IMR-90 (cell line): ENCODE measurements at regions not wholly inside any gene's neighbourhood (a gene's known extent, or its start where the extent isn't known, plus 50 kb on each side); places are given as distances from the start of the nearest gene placed in this dataset.

ENCODE experiments used
- ATAC-seq: fragments of 200-7000 bp; cut with Tn5 transposase; 2 replicates; pipeline ENCODE4 v1.9.1; 2020; ENCODE audit warnings: low read depth, mild to moderate bottlenecking, moderate library complexity
- BruUV-seq: library from RNA; stranded (reverse); fragments of 400-500 nt; replicated peaks from 2 replicates; lab custom pipeline; 2021; lab: Mats Ljungman, UMichigan
- CTCF ChIA-PET: fragments of 300-600 bp; formaldehyde crosslinking; extraction: SDS; loops from one replicate; lab custom pipeline; 2021; ENCODE audit warnings: antibody characterized with exemption; lab: Yijun Ruan, JAX
- POLR2A ChIA-PET: fragments of 300-600 bp; sonication (Branson Sonifier 250); formaldehyde crosslinking; loops from one replicate; lab custom pipeline; 2022; ENCODE audit warnings: antibody characterized with exemption; ENCODE audit not compliant: unreplicated experiment; lab: Charles Lee
- DNase-seq: peaks from one replicate; pipeline ENCODE4 v3.0.0; 2013
- H2AFZ ChIP-seq: replicated peaks from 2 replicates; pipeline ENCODE3; 2013; ENCODE audit warnings: low read length, mild to moderate bottlenecking; ENCODE audit not compliant: poor library complexity
- H2AK5ac ChIP-seq: 2 replicates; pipeline ENCODE4 v1.6.1; 2013; ENCODE audit warnings: low read depth, low read length, inconsistent platforms
- H2AK9ac ChIP-seq: replicated peaks from 2 replicates; pipeline ENCODE3; 2013; ENCODE audit warnings: mild to moderate bottlenecking, low read depth, low read length, moderate library complexity; ENCODE audit not compliant: poor library complexity
- H2BK120ac ChIP-seq: 2 replicates; pipeline ENCODE4 v1.6.1; 2013; ENCODE audit warnings: low read depth, low read length, inconsistent platforms
- H2BK15ac ChIP-seq: 3 replicates; pipeline ENCODE4 v1.6.1; 2013; ENCODE audit warnings: low read depth, low read length, inconsistent platforms
- H2BK20ac ChIP-seq: 2 replicates; pipeline ENCODE4 v1.6.1; 2013; ENCODE audit warnings: low read depth, mild to moderate bottlenecking, inconsistent platforms, low read length, moderate library complexity
- H2BK5ac ChIP-seq: 2 replicates; pipeline ENCODE4 v1.6.1; 2013; ENCODE audit warnings: mild to moderate bottlenecking, low read depth, low read length, inconsistent platforms; ENCODE audit not compliant: poor library complexity, severe bottlenecking
- H3K14ac ChIP-seq: replicated peaks from 2 replicates; pipeline ENCODE4 v1.6.1; 2013; ENCODE audit warnings: low read depth, low read length, inconsistent platforms
- H3K18ac ChIP-seq: 2 replicates; pipeline ENCODE4 v1.6.1; 2013; ENCODE audit warnings: low read depth, low read length, control low read depth
- H3K23ac ChIP-seq: 2 replicates; pipeline ENCODE4 v1.6.1; 2013; ENCODE audit warnings: low read depth, low read length, inconsistent platforms
- H3K27ac ChIP-seq: 2 replicates; pipeline ENCODE4 v1.5.1; 2013; ENCODE audit warnings: mild to moderate bottlenecking, control low read depth, low read length; ENCODE audit not compliant: insufficient read depth
- H3K27me3 ChIP-seq: 2 replicates; pipeline ENCODE4 v1.6.1; 2013; ENCODE audit warnings: low read length; ENCODE audit not compliant: control insufficient read depth, insufficient read depth
- H3K36me3 ChIP-seq: 2 replicates; pipeline ENCODE4 v1.6.1; 2013; ENCODE audit warnings: low read length, mixed read lengths; ENCODE audit not compliant: control insufficient read depth, insufficient read depth
- H3K4ac ChIP-seq: 2 replicates; pipeline ENCODE4 v1.6.1; 2013; ENCODE audit warnings: low read depth, low read length, inconsistent platforms
- H3K4me1 ChIP-seq: 2 replicates; pipeline ENCODE4 v1.6.1; 2013; ENCODE audit warnings: low read length, mixed read lengths; ENCODE audit not compliant: control insufficient read depth, insufficient read depth
- H3K4me2 ChIP-seq: 2 replicates; pipeline ENCODE4 v1.6.1; 2013; ENCODE audit warnings: low read depth, mild to moderate bottlenecking, control low read depth, low read length, moderate library complexity
- H3K4me3 ChIP-seq: 2 replicates; pipeline ENCODE4 v1.5.1; 2013; ENCODE audit warnings: low read depth, mild to moderate bottlenecking, control low read depth, low read length, moderate library complexity; ENCODE audit not compliant: insufficient read depth
- H3K56ac ChIP-seq: 2 replicates; pipeline ENCODE4 v1.6.1; 2013; ENCODE audit warnings: low read length, inconsistent platforms; ENCODE audit not compliant: insufficient read depth; ENCODE audit errors: extremely low read depth
- H3K79me1 ChIP-seq, 2 experiments: 2 replicates each; pipeline ENCODE4 v1.6.1; 2013; ENCODE audit warnings: low read length in 2 of 2, inconsistent platforms in 1 of 2, low read depth in 1 of 2
- H3K9ac ChIP-seq: 2 replicates; pipeline ENCODE4 v1.6.1; 2013; ENCODE audit warnings: low read depth, low read length, control low read depth
- H3K9me1 ChIP-seq: 2 replicates; pipeline ENCODE4 v1.6.1; 2013; ENCODE audit warnings: low read length, inconsistent platforms; ENCODE audit not compliant: insufficient read depth
- H3K9me3 ChIP-seq: 2 replicates; pipeline ENCODE4 v1.6.1; 2013; ENCODE audit warnings: low read length; ENCODE audit not compliant: control insufficient read depth, insufficient read depth
- H4K20me1 ChIP-seq: 2 replicates; pipeline ENCODE4 v1.6.1; 2013; ENCODE audit warnings: low read length, inconsistent platforms; ENCODE audit not compliant: insufficient read depth
- H4K5ac ChIP-seq: 2 replicates; pipeline ENCODE4 v1.6.1; 2013; ENCODE audit warnings: mild to moderate bottlenecking, low read depth, low read length, control low read depth
- H4K8ac ChIP-seq, 2 experiments: 2 replicates each; pipeline ENCODE4 v1.6.1; 2013; ENCODE audit warnings: low read depth in 2 of 2, low read length in 2 of 2, control low read depth in 1 of 2, inconsistent platforms in 1 of 2
- H4K91ac ChIP-seq: 2 replicates; pipeline ENCODE4 v1.6.1; 2013; ENCODE audit warnings: low read depth, low read length, inconsistent platforms; ENCODE audit not compliant: insufficient read depth
- BHLHE40 ChIP-seq: fragments of 150-350 bp; IDR thresholded peaks from 2 replicates; pipeline ENCODE4 v1.6.1; 2016; ENCODE audit warnings: mild to moderate bottlenecking, low read depth, low read length
- CEBPB ChIP-seq: IDR thresholded peaks from 2 replicates; pipeline ENCODE4 v1.6.1; 2012; ENCODE audit warnings: low read depth, low read length, improper control_type of control experiment
- CHD1 ChIP-seq: IDR thresholded peaks from 2 replicates; pipeline ENCODE4 v1.6.1; 2012; ENCODE audit warnings: low read depth, low read length, improper control_type of control experiment
- ELK1 ChIP-seq: fragments of 150-350 bp; IDR thresholded peaks from 2 replicates; pipeline ENCODE4 v1.6.1; 2016; ENCODE audit warnings: low read depth, mild to moderate bottlenecking, low read length, moderate library complexity, borderline replicate concordance
- FOS ChIP-seq: fragments of 150-350 bp; IDR thresholded peaks from 2 replicates; pipeline ENCODE4 v1.6.1; 2016; ENCODE audit warnings: low read depth, low read length
- MAFK ChIP-seq: IDR thresholded peaks from 2 replicates; pipeline ENCODE4 v1.6.1; 2012; ENCODE audit warnings: low read depth, low read length, improper control_type of control experiment
- MAZ ChIP-seq: IDR thresholded peaks from 2 replicates; pipeline ENCODE4 v1.6.1; 2012; ENCODE audit warnings: low read depth, mild to moderate bottlenecking, low read length, improper control_type of control experiment, moderate library complexity, borderline replicate concordance
- MXI1 ChIP-seq: IDR thresholded peaks from 2 replicates; pipeline ENCODE4 v1.6.1; 2012; ENCODE audit warnings: low read depth, mild to moderate bottlenecking, low read length, moderate library complexity, borderline replicate concordance
- NFE2L2 ChIP-seq: fragments of 150-350 bp; IDR thresholded peaks from 2 replicates; pipeline ENCODE4 v1.6.1; 2016; ENCODE audit warnings: low read depth, mild to moderate bottlenecking, low read length
- POLR2A ChIP-seq: IDR thresholded peaks from 2 replicates; pipeline ENCODE4 v1.6.1; 2012; ENCODE audit warnings: mild to moderate bottlenecking, low read depth, low read length
- RAD21 ChIP-seq: IDR thresholded peaks from 2 replicates; pipeline ENCODE4 v1.6.1; 2012; ENCODE audit warnings: low read length, improper control_type of control experiment
- RCOR1 ChIP-seq: IDR thresholded peaks from 2 replicates; pipeline ENCODE4 v1.6.1; 2012; ENCODE audit warnings: mild to moderate bottlenecking, low read length, improper control_type of control experiment; ENCODE audit not compliant: insufficient replicate concordance
- RFX5 ChIP-seq: IDR thresholded peaks from 2 replicates; pipeline ENCODE4 v1.8.0; 2012; ENCODE audit warnings: low read depth, mild to moderate bottlenecking, low read length, moderate library complexity
- SMC3 ChIP-seq: fragments of 150-350 bp; IDR thresholded peaks from 2 replicates; pipeline ENCODE4 v1.6.1; 2016; ENCODE audit warnings: low read depth, mild to moderate bottlenecking, antibody characterized with exemption, low read length, moderate library complexity
- WGBS, 2 experiments: methylation state at CpG; one replicate each; pipeline versions ENCODE4 v1.1.5 to v1.1.7; 2013; ENCODE audit warnings: missing lambda C conversion rate in 2 of 2; ENCODE audit not compliant: insufficient read length in 1 of 2; ENCODE audit errors: extremely low coverage in 2 of 2; 5-methylcytosine and 5-hydroxymethylcytosine counted together
- dilution Hi-C: fragments of 300-500 bp; cut with HindIII; formaldehyde crosslinking; loops from one replicate; pipeline ENCODE4 v1.14.3; 2018; ENCODE audit warnings: low sequenced_read_pairs; ENCODE audit not compliant: unreplicated experiment
- in situ Hi-C: fragments of 300-500 bp; cut with MboI; formaldehyde crosslinking; loops from 3 replicates; pipeline ENCODE4 v1.14.3; 2019; ENCODE audit warnings: low sequenced_read_pairs, inconsistent platforms, mixed read lengths
- intact Hi-C: fragments of 100-400 bp; cut with micrococcal nuclease; formaldehyde crosslinking; loops from 2 replicates; pipeline ENCODE4 v1.10.0; 2022
- TF ChIP-seq, protein P1 (sequence below): conservative IDR thresholded peaks from 2 replicates; pipeline ENCODE4 v1.5.1; 2012; ENCODE audit warnings: mild to moderate bottlenecking, low read depth, low read length, improper control_type of control experiment
- TF ChIP-seq, protein P2 (sequence below): fragments of 150-350 bp; IDR thresholded peaks from 2 replicates; pipeline ENCODE4 v1.6.1; 2017; ENCODE audit warnings: mild to moderate bottlenecking, antibody characterized with exemption, low read length, low read depth

DNA sequence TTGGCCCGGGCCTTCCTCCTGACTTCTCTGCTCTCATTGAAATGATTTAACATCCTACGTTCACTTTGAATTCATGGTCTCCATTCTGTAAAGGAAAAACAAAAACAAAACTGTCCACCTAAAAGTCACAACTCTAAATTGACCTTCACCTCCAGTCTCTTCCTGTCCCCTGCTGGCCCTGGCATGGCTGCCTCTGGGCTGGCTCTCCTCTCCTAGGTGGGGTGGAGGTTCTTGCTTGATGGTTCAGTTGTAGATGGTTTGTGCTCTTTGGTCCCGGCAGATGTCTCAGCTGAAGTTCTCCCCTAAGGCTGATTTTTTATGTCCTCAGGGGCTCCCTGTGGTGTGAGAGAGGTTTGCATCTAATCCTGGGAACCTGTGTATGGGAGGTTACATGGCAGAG lies 121.1 kb downstream of the ACKR3 start:
- DNase-seq: no peak
- H3K36me3 ChIP-seq: no peaks in the 10 kb centered on the region
- H2AK9ac ChIP-seq: no peak overlapping the region
- no peaks in the 10 kb centered on the region for H3K9me1 ChIP-seq
- no peak overlapping the region for H2AFZ ChIP-seq
- no peak overlapping the region for H3K23ac ChIP-seq
- BruUV-seq: no TSS peak
- peaks cover 30% of the 10 kb centered on the region for H3K27me3 ChIP-seq
- no peak overlapping the region for H4K5ac ChIP-seq
- no peaks in the 10 kb centered on the region for H3K4me1 ChIP-seq
- intact Hi-C loops (no loop called here), in situ Hi-C loops (no loop called here), dilution Hi-C loops (no loop called here)
- no peak overlapping the region for H3K4me2 ChIP-seq
- no peak overlapping the region for H3K4ac ChIP-seq
- no peak overlapping the region for H4K91ac ChIP-seq
- H3K9ac ChIP-seq: no peak overlapping the region
- TF ChIP-seq CHD1 (no peak), MAZ (no peak), MAFK (no peak), POLR2A (no peak), FOS (no peak), SMC3 (no peak), NFE2L2 (no peak), CEBPB (no peak), BHLHE40 (no peak), MXI1 (no peak), RCOR1 (no peak), RAD21 (no peak), ELK1 (no peak), RFX5 (no peak)
- TF ChIP-seq, protein P1, sequence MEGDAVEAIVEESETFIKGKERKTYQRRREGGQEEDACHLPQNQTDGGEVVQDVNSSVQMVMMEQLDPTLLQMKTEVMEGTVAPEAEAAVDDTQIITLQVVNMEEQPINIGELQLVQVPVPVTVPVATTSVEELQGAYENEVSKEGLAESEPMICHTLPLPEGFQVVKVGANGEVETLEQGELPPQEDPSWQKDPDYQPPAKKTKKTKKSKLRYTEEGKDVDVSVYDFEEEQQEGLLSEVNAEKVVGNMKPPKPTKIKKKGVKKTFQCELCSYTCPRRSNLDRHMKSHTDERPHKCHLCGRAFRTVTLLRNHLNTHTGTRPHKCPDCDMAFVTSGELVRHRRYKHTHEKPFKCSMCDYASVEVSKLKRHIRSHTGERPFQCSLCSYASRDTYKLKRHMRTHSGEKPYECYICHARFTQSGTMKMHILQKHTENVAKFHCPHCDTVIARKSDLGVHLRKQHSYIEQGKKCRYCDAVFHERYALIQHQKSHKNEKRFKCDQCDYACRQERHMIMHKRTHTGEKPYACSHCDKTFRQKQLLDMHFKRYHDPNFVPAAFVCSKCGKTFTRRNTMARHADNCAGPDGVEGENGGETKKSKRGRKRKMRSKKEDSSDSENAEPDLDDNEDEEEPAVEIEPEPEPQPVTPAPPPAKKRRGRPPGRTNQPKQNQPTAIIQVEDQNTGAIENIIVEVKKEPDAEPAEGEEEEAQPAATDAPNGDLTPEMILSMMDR: no peak
- TF ChIP-seq, protein P2, sequence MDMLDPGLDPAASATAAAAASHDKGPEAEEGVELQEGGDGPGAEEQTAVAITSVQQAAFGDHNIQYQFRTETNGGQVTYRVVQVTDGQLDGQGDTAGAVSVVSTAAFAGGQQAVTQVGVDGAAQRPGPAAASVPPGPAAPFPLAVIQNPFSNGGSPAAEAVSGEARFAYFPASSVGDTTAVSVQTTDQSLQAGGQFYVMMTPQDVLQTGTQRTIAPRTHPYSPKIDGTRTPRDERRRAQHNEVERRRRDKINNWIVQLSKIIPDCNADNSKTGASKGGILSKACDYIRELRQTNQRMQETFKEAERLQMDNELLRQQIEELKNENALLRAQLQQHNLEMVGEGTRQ: no peak
- no peak overlapping the region for H4K8ac ChIP-seq
- ChIA-PET POLR2A (no interaction called here), CTCF (no interaction called here)
- no peak overlapping the region for H3K18ac ChIP-seq
- no peak overlapping the region for H3K4me3 ChIP-seq
- H2BK120ac ChIP-seq: no peak overlapping the region
- no peak overlapping the region for H2BK5ac ChIP-seq
- no peaks in the 10 kb centered on the region for H4K20me1 ChIP-seq
- H2AK5ac ChIP-seq: no peak overlapping the region
- no peak overlapping the region for H2BK15ac ChIP-seq
- no peak overlapping the region for H3K14ac ChIP-seq
- no peak overlapping the region for H3K56ac ChIP-seq
- ATAC-seq: no peak
- WGBS, 2 experiments: no CpG with 5 or more reads among the region's 3 CpGs
- no peak overlapping the region for H3K27ac ChIP-seq
- H3K79me1 ChIP-seq: no peaks in the 10 kb centered on the region
- H2BK20ac ChIP-seq: no peak overlapping the region
- H3K9me3 ChIP-seq: peaks cover 2% of the 10 kb centered on the region; the same call in 1 of the 2 replicates
